HL-60 (cell line): ENCODE measurements at regions not wholly inside any gene's neighbourhood (a gene's known extent, or its start where the extent isn't known, plus 50 kb on each side); places are given as distances from the start of the nearest gene placed in this dataset.

Experiments used
- DNase-seq, 2 experiments: peaks; one replicate each; pipeline ENCODE4 v3.0.0-alpha.2; 2010 to 2020; ENCODE audit warnings: low read depth in 1 of 2, low spot score in 1 of 2
- H3K27ac ChIP-seq: fragments of 250-450 bp; sonication (Bioruptor Pico); replicated peaks from 2 replicates; pipeline ENCODE4 v1.5.1; 2020; ENCODE audit warnings: mild to moderate bottlenecking, moderate library complexity
- H3K27me3 ChIP-seq: fragments of 250-450 bp; sonication (Bioruptor Pico); 2 replicates; pipeline ENCODE4 v1.5.1; 2021; ENCODE audit warnings: mild to moderate bottlenecking, moderate library complexity; ENCODE audit not compliant: insufficient read depth, poor library complexity, severe bottlenecking
- H3K4me3 ChIP-seq: replicated peaks from 2 replicates; pipeline ENCODE4 v1.5.1; 2011; ENCODE audit warnings: mild to moderate bottlenecking, control low read depth, low read length; ENCODE audit not compliant: insufficient read depth
- GABPA ChIP-seq: IDR thresholded peaks from 2 replicates; pipeline ENCODE4 v1.6.1; 2012; ENCODE audit warnings: low read depth
- POLR2AphosphoS5 ChIP-seq: IDR thresholded peaks from 2 replicates; pipeline ENCODE4 v1.6.1; 2012; ENCODE audit warnings: low read depth
- SPI1 ChIP-seq: IDR thresholded peaks from 2 replicates; pipeline ENCODE4 v1.6.1; 2012; ENCODE audit warnings: low read depth, mild to moderate bottlenecking, borderline replicate concordance
- TF ChIP-seq, protein P1 (sequence below): IDR thresholded peaks from 2 replicates; pipeline ENCODE4 v1.6.1; 2012; ENCODE audit warnings: low read depth; ENCODE audit not compliant: insufficient replicate concordance
- TF ChIP-seq, protein P2 (sequence below): IDR thresholded peaks from one replicate; pipeline ENCODE4 v1.5.1; 2011; ENCODE audit warnings: low read length, control low read depth, inconsistent platforms; ENCODE audit not compliant: insufficient read depth

DNA sequence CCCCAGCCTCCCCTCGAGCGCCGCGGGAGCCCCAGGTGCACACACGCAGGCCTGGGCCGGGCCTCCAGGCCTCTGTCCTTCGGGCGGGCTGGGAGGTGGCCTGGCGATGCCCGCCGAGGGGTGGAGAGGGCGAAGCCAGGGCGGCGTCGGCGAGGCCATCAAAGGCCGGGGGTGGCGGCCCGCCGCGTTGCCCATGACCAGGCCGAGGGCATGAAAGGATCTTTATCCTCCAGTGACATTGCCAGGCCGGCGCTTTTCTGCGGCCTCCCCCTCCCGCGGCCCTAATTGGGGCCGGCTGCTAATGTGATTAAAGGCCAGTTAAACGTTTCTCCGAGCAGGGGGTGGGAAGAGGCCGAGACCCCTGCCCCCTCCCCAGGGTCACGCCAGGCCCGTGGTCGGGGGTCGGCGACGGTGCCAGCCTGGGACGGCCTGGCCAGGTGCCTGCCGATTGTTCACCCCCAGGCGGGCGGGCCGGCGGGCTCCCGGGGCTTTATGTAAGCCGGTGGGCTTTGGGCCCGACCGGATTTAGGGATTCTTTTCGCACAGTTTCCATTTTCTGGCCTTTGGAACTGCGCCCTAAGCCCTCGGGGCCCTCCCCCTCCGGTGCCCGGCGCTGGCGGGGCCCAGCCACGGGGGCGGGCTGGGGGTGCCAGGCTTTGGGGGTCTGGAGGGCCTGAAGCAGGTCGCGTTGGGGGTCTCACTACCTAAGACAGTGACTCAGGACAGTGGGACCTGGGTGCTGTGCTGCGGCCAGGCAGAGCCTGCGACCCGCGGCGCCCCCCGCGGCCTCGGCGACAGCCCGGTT lies 103.2 kb upstream of the DIO3 start:
- H3K27ac ChIP-seq: no peak overlapping the region
- TF ChIP-seq GABPA (no peak), SPI1 (no peak), POLR2AphosphoS5 (no peak)
- TF ChIP-seq, protein P1, sequence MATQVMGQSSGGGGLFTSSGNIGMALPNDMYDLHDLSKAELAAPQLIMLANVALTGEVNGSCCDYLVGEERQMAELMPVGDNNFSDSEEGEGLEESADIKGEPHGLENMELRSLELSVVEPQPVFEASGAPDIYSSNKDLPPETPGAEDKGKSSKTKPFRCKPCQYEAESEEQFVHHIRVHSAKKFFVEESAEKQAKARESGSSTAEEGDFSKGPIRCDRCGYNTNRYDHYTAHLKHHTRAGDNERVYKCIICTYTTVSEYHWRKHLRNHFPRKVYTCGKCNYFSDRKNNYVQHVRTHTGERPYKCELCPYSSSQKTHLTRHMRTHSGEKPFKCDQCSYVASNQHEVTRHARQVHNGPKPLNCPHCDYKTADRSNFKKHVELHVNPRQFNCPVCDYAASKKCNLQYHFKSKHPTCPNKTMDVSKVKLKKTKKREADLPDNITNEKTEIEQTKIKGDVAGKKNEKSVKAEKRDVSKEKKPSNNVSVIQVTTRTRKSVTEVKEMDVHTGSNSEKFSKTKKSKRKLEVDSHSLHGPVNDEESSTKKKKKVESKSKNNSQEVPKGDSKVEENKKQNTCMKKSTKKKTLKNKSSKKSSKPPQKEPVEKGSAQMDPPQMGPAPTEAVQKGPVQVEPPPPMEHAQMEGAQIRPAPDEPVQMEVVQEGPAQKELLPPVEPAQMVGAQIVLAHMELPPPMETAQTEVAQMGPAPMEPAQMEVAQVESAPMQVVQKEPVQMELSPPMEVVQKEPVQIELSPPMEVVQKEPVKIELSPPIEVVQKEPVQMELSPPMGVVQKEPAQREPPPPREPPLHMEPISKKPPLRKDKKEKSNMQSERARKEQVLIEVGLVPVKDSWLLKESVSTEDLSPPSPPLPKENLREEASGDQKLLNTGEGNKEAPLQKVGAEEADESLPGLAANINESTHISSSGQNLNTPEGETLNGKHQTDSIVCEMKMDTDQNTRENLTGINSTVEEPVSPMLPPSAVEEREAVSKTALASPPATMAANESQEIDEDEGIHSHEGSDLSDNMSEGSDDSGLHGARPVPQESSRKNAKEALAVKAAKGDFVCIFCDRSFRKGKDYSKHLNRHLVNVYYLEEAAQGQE: no peak
- TF ChIP-seq, protein P2, sequence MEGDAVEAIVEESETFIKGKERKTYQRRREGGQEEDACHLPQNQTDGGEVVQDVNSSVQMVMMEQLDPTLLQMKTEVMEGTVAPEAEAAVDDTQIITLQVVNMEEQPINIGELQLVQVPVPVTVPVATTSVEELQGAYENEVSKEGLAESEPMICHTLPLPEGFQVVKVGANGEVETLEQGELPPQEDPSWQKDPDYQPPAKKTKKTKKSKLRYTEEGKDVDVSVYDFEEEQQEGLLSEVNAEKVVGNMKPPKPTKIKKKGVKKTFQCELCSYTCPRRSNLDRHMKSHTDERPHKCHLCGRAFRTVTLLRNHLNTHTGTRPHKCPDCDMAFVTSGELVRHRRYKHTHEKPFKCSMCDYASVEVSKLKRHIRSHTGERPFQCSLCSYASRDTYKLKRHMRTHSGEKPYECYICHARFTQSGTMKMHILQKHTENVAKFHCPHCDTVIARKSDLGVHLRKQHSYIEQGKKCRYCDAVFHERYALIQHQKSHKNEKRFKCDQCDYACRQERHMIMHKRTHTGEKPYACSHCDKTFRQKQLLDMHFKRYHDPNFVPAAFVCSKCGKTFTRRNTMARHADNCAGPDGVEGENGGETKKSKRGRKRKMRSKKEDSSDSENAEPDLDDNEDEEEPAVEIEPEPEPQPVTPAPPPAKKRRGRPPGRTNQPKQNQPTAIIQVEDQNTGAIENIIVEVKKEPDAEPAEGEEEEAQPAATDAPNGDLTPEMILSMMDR: no peak
- H3K4me3 ChIP-seq: no peak overlapping the region
- H3K27me3 ChIP-seq: peaks cover 31% of the 10 kb centered on the region
- DNase-seq: no peak

DNA sequence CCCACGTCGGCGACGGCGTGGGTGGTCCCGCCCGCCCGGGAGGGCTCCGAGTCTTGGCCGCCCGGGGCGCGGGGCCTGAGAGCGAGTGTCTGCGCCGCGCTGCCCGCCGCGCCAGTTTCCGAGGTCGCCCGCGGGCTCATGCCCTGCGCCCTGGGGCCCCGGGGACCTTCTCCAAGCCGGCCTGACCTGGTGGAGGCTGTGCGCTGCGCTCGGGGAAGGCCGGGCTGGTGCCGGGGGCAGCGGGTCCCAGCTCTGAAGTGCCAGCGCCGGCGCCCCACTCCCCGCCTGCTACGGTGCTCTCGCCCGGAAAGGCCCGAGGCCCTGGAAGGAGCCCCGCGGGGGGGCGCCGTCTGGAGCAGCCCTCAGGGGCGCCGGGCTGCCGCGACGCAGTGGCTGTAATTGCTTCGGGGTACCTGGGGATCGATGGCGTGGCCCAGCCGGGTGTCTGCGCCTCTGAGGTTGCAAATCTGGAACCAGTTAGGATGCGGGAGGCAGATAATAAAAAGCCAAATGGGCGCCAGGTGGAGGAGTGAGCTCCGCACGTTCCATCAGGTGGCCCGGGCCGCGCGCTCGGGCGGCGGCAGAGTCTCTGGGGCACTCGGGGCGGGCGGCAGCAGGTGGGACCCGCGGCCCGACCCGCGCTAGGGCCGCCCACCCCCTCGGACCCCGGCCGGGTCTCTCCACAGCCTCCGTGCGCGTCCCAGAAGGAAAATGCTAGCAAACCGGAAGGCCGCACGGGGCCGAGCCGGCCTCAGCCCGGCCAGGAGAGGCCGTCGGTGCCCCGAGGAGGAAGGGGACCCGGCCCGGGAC lies 102.3 kb upstream of the DIO3 start:
- DNase-seq: no peak
- TF ChIP-seq, protein P1: no peak
- TF ChIP-seq GABPA: no peak
- TF ChIP-seq POLR2AphosphoS5: no peak
- TF ChIP-seq, protein P2: no peak
- TF ChIP-seq SPI1: no peak
- Histone ChIP-seq H3K27me3 (peaks cover 29% of the 10 kb centered on the region), H3K4me3 (no peak overlapping the region), H3K27ac (no peak overlapping the region)

DNA sequence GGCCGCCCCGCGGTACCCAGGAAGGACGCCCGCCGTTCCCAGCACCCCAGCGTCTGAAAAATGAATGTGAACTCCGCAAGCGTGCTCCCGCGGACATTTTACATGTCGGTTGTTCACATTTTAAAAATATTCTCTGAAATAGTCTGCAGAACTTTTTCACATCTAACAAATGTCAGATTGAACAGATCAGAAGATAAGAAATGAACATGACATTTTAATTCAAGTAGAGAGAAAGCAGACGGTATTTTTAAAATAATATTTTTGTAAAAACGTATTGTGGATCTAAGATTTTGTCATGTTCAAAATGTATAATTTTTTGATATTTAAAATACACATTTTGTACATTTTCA lies 101.8 kb upstream of the DIO3 start:
- no peak for DNase-seq
- Histone ChIP-seq H3K27ac (no peak overlapping the region), H3K4me3 (no peak overlapping the region), H3K27me3 (peaks cover 29% of the 10 kb centered on the region)
- TF ChIP-seq, protein P1: no peak
- TF ChIP-seq GABPA (no peak), POLR2AphosphoS5 (no peak), SPI1 (no peak)
- TF ChIP-seq, protein P2: no peak
